ENCODE measurements at regions not wholly inside any gene's neighbourhood (a gene's known extent, or its start where the extent isn't known, plus 50 kb on each side); places are given as distances from the start of the nearest gene placed in this dataset.

- H3K4me3 ChIP-seq, result no peak overlapping the region
- intact Hi-C loops (cut with DNase I), result no loop called here
- FAIRE-seq, result no peak
- no peak for TF ChIP-seq CTCF (IDR thresholded peaks at IDR 0.05)
- H3K27ac ChIP-seq, result no peak overlapping the region
- 60 to 67% methylated on average over 1 of the region's 1 CpG for WGBS, 2 donors
- H3K9me3 ChIP-seq, result no peaks in the 10 kb centered on the region
- H3K36me3 ChIP-seq, result no peaks in the 10 kb centered on the region
- no peak for DNase-seq
- no peak for ATAC-seq
- no peaks in the 10 kb centered on the region for H3K4me1 ChIP-seq
- H3K27me3 ChIP-seq, result no peaks in the 10 kb centered on the region
Measured at GRCh38 chr16:54444851-54445458, 158.4 kb upstream of the IRX3 start.

- H3K36me3 ChIP-seq, result no peaks in the 10 kb centered on the region
- no peak overlapping the region for H3K4me3 ChIP-seq
- 87 to 93% methylated on average over 1 of the region's 1 CpG for WGBS, 2 donors
- intact Hi-C loops (cut with DNase I), result no loop called here
- no peak for ATAC-seq
- TF ChIP-seq CTCF (IDR thresholded peaks at IDR 0.05), result no peak
- DNase-seq, result no peak
- H3K9me3 ChIP-seq, result no peaks in the 10 kb centered on the region
- no peak overlapping the region for H3K27ac ChIP-seq
- FAIRE-seq, result no peak
- H3K27me3 ChIP-seq, result no peaks in the 10 kb centered on the region
- H3K4me1 ChIP-seq, result no peaks in the 10 kb centered on the region
Measured at GRCh38 chr16:54443839-54444238, 157.3 kb upstream of the IRX3 start.

GRCh38 chr16:54443352-54443751 is 156.8 kb upstream of the IRX3 start:
- ATAC-seq (no peak), DNase-seq (no peak), FAIRE-seq (no peak)
- no peak for TF ChIP-seq CTCF (IDR thresholded peaks at IDR 0.05)
- H3K4me3 ChIP-seq, result no peak overlapping the region
- H3K27ac ChIP-seq, result no peak overlapping the region
- no peaks in the 10 kb centered on the region for H3K9me3 ChIP-seq
- no peaks in the 10 kb centered on the region for H3K27me3 ChIP-seq
- intact Hi-C loops (cut with DNase I), result no loop called here
- H3K4me1 ChIP-seq, result no peaks in the 10 kb centered on the region
- H3K36me3 ChIP-seq, result no peaks in the 10 kb centered on the region

GRCh38 chr16:54442864-54443263 is 156.3 kb upstream of the IRX3 start:
- intact Hi-C loops (cut with DNase I), result no loop called here
- ATAC-seq (no peak), FAIRE-seq (no peak), DNase-seq (no peak)
- no peaks in the 10 kb centered on the region for H3K36me3 ChIP-seq
- no peaks in the 10 kb centered on the region for H3K27me3 ChIP-seq
- no peak for TF ChIP-seq CTCF (IDR thresholded peaks at IDR 0.05)
- H3K27ac ChIP-seq, result no peak overlapping the region
- no peak overlapping the region for H3K4me3 ChIP-seq
- H3K9me3 ChIP-seq, result no peaks in the 10 kb centered on the region
- H3K4me1 ChIP-seq, result no peaks in the 10 kb centered on the region
- WGBS, 2 donors, result 62 to 72% methylated on average over 5 of the region's 5 CpGs

GRCh38 chr16:54438469-54438868 is 151.9 kb upstream of the IRX3 start:
- FAIRE-seq, result no peak
- no peak for TF ChIP-seq CTCF (IDR thresholded peaks at IDR 0.05)

More at GRCh38 chr16:54438469-54438868, 151.9 kb upstream of the IRX3 start:
- intact Hi-C loops (cut with DNase I), result no loop called here
- H3K9me3 ChIP-seq, result no peaks in the 10 kb centered on the region
- H3K36me3 ChIP-seq, result no peaks in the 10 kb centered on the region
- WGBS, 2 donors, result 57 to 68% methylated on average over 3 of the region's 3 CpGs
- no peak overlapping the region for H3K27ac ChIP-seq
- ATAC-seq (no peak), DNase-seq (no peak)
- no peaks in the 10 kb centered on the region for H3K27me3 ChIP-seq
- no peaks in the 10 kb centered on the region for H3K4me1 ChIP-seq
- no peak overlapping the region for H3K4me3 ChIP-seq
